WTC11 (cell line): ENCODE measurements at regions not wholly inside any gene's neighbourhood (a gene's known extent, or its start where the extent isn't known, plus 50 kb on each side); places are given as distances from the start of the nearest gene placed in this dataset.

ENCODE experiments used
- NFE2L1 ChIP-seq: sonication (generic); formaldehyde crosslinking; IDR thresholded peaks from 2 replicates; pipeline ENCODE4 v1.8.1; 2023; ENCODE audit warnings: missing genetic modification reagents
- NFYB ChIP-seq: sonication (generic); formaldehyde crosslinking; conservative IDR thresholded peaks from 2 replicates; pipeline ENCODE4 v1.8.0; 2022; ENCODE audit warnings: low read depth, missing genetic modification reagents
- SP1 ChIP-seq: sonication (generic); formaldehyde crosslinking; conservative IDR thresholded peaks from 2 replicates; pipeline ENCODE4 v1.8.1; 2022; ENCODE audit warnings: missing genetic modification reagents
- TF ChIP-seq, protein P1 (sequence below): fragments of 200-600 bp; IDR thresholded peaks from 2 replicates; pipeline ENCODE4 v1.8.0; 2022; ENCODE audit warnings: antibody characterized with exemption
- TF ChIP-seq, protein P2 (sequence below): sonication (generic); formaldehyde crosslinking; IDR thresholded peaks from 2 replicates; pipeline ENCODE4 v1.8.0; 2023; ENCODE audit warnings: missing genetic modification reagents

DNA sequence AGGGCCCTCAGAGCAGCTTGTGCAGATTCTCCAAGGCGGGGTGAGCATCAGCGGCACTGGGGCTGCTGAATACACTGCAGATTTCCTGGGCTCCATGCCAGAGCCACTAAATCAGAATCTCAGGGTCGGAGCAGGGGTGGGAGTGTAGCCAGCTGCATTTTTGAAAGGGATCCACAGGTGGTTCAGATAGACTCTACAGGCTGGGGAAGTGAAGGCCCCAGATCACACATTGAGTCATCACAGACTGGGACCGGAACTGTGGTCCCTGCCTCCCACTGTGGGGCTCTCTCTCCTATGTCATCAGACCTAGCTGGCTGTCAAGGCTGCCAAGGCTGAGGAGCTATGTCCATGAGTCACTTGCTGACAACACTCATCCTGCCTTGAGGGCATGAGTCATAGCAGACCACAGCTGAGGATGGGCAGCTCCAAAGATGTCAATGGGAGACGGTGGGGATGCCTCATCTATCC lies 162.3 kb upstream of the MAMLD1 start:
- TF ChIP-seq SP1 (CRISPR knock-in tag): no peak
- no peak for TF ChIP-seq NFYB (CRISPR knock-in tag)
- TF ChIP-seq, protein P1, sequence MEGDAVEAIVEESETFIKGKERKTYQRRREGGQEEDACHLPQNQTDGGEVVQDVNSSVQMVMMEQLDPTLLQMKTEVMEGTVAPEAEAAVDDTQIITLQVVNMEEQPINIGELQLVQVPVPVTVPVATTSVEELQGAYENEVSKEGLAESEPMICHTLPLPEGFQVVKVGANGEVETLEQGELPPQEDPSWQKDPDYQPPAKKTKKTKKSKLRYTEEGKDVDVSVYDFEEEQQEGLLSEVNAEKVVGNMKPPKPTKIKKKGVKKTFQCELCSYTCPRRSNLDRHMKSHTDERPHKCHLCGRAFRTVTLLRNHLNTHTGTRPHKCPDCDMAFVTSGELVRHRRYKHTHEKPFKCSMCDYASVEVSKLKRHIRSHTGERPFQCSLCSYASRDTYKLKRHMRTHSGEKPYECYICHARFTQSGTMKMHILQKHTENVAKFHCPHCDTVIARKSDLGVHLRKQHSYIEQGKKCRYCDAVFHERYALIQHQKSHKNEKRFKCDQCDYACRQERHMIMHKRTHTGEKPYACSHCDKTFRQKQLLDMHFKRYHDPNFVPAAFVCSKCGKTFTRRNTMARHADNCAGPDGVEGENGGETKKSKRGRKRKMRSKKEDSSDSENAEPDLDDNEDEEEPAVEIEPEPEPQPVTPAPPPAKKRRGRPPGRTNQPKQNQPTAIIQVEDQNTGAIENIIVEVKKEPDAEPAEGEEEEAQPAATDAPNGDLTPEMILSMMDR: no peak
- TF ChIP-seq, protein P2, sequence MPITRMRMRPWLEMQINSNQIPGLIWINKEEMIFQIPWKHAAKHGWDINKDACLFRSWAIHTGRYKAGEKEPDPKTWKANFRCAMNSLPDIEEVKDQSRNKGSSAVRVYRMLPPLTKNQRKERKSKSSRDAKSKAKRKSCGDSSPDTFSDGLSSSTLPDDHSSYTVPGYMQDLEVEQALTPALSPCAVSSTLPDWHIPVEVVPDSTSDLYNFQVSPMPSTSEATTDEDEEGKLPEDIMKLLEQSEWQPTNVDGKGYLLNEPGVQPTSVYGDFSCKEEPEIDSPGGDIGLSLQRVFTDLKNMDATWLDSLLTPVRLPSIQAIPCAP: no peak
- no peak for TF ChIP-seq NFE2L1
